ENCODE measurements at regions not wholly inside any gene's neighbourhood (a gene's known extent, or its start where the extent isn't known, plus 50 kb on each side); places are given as distances from the start of the nearest gene placed in this dataset.

DNA sequence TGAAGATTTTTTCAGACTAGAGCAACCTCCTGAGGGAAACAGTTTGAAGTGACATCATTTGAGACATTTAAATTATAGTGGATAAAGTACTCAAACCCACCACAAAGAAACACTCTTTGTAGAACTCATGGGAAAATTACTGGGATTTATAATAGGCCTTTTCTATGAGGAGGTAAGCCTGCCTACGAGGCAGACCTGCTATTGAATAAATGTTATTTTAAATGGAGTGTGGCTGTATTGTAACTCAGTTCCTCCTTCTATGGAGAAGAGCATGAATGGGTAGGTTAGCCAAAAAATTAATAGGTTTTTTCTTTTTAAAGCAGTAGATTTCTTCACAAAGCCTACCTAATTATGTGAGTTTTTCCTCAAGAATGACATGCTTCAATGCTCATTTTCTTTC lies 63.7 kb upstream of the PLEKHA5 start:
- Histone ChIP-seq H2AFZ (replicated peaks; ENCODE audit: low read length, poor library complexity) (no peak overlapping the region), H3K9me3 (ENCODE audit: control insufficient read depth, insufficient read depth, low read length) (no peaks in the 10 kb centered on the region), H2AK5ac (ENCODE audit: low read depth, low read length) (no peak overlapping the region), H2BK5ac (ENCODE audit: low read depth, low read length, poor library complexity, severe bottlenecking) (no peak overlapping the region), H2BK20ac (ENCODE audit: low read depth, low read length) (no peak overlapping the region), H3K36me3 (ENCODE audit: control insufficient read depth, insufficient read depth, low read length) (no peaks in the 10 kb centered on the region), H2BK15ac (ENCODE audit: low read depth, low read length) (no peak overlapping the region), H2AK9ac (replicated peaks; ENCODE audit: low read depth, low read length, poor library complexity) (no peak overlapping the region), H3K14ac (replicated peaks; ENCODE audit: low read depth, low read length) (no peak overlapping the region), H3K79me1 (ENCODE audit: low read depth in 1 of 2, low read length in 2 of 2) (no peaks in the 10 kb centered on the region), H3K4me2 (ENCODE audit: low read depth, low read length) (no peak overlapping the region), H4K8ac (ENCODE audit: low read depth in 2 of 2, low read length in 2 of 2) (no peak overlapping the region), H3K27ac (ENCODE audit: insufficient read depth, low read length) (no peak overlapping the region), H4K91ac (ENCODE audit: insufficient read depth, low read depth, low read length) (no peak overlapping the region), H3K56ac (ENCODE audit: extremely low read depth, insufficient read depth, low read length) (no peak overlapping the region), H2BK120ac (ENCODE audit: low read depth, low read length) (no peak overlapping the region), H3K4ac (ENCODE audit: low read depth, low read length) (no peak overlapping the region), H4K20me1 (ENCODE audit: insufficient read depth, low read length) (no peaks in the 10 kb centered on the region), H3K4me3 (ENCODE audit: insufficient read depth, low read depth, low read length) (no peak overlapping the region), H3K4me1 (ENCODE audit: control insufficient read depth, insufficient read depth, low read length) (no peaks in the 10 kb centered on the region), H3K9ac (ENCODE audit: low read depth, low read length) (no peak overlapping the region), H3K27me3 (ENCODE audit: control insufficient read depth, insufficient read depth, low read length) (no peaks in the 10 kb centered on the region), H3K18ac (ENCODE audit: low read depth, low read length) (no peak overlapping the region), H3K23ac (ENCODE audit: low read depth, low read length) (no peak overlapping the region), H3K9me1 (ENCODE audit: insufficient read depth, low read length) (no peaks in the 10 kb centered on the region), H4K5ac (ENCODE audit: low read depth, low read length) (no peak overlapping the region)
- no CpG with 5 or more reads among the region's 1 CpG for WGBS, 2 experiments (ENCODE audit: extremely low coverage in 2 of 2, insufficient read length in 1 of 2)
- in situ Hi-C loops (cut with MboI; ENCODE audit: low sequenced_read_pairs) (no loop called here), dilution Hi-C loops (cut with HindIII; ENCODE audit: low sequenced_read_pairs, unreplicated experiment) (no loop called here), intact Hi-C loops (cut with micrococcal nuclease) (no loop called here)
- no peak for DNase-seq
- TF ChIP-seq, protein P1, sequence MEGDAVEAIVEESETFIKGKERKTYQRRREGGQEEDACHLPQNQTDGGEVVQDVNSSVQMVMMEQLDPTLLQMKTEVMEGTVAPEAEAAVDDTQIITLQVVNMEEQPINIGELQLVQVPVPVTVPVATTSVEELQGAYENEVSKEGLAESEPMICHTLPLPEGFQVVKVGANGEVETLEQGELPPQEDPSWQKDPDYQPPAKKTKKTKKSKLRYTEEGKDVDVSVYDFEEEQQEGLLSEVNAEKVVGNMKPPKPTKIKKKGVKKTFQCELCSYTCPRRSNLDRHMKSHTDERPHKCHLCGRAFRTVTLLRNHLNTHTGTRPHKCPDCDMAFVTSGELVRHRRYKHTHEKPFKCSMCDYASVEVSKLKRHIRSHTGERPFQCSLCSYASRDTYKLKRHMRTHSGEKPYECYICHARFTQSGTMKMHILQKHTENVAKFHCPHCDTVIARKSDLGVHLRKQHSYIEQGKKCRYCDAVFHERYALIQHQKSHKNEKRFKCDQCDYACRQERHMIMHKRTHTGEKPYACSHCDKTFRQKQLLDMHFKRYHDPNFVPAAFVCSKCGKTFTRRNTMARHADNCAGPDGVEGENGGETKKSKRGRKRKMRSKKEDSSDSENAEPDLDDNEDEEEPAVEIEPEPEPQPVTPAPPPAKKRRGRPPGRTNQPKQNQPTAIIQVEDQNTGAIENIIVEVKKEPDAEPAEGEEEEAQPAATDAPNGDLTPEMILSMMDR (conservative IDR thresholded peaks at IDR 0.05; ENCODE audit: low read depth, low read length) = no peak
- TF ChIP-seq CHD1 (IDR thresholded peaks at IDR 0.05; ENCODE audit: low read depth, low read length) (no peak), POLR2A (IDR thresholded peaks at IDR 0.05; ENCODE audit: low read depth, low read length) (no peak), SMC3 (IDR thresholded peaks at IDR 0.05; ENCODE audit: low read depth, low read length) (no peak), MXI1 (IDR thresholded peaks at IDR 0.05; ENCODE audit: borderline replicate concordance, low read depth, low read length) (no peak), RFX5 (IDR thresholded peaks at IDR 0.05; ENCODE audit: low read depth, low read length) (no peak), NFE2L2 (IDR thresholded peaks at IDR 0.05; ENCODE audit: low read depth, low read length) (no peak), RAD21 (IDR thresholded peaks at IDR 0.05; ENCODE audit: low read length) (no peak)
- TF ChIP-seq, protein P2, sequence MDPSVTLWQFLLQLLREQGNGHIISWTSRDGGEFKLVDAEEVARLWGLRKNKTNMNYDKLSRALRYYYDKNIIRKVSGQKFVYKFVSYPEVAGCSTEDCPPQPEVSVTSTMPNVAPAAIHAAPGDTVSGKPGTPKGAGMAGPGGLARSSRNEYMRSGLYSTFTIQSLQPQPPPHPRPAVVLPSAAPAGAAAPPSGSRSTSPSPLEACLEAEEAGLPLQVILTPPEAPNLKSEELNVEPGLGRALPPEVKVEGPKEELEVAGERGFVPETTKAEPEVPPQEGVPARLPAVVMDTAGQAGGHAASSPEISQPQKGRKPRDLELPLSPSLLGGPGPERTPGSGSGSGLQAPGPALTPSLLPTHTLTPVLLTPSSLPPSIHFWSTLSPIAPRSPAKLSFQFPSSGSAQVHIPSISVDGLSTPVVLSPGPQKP (IDR thresholded peaks at IDR 0.05; ENCODE audit: borderline replicate concordance, low read depth, low read length) = no peak
- CTCF ChIA-PET = interaction anchor here (1.2 kb wide), 1 partner anchor 29 kb away, joined by 3 read pairs; no protein-coding TSS in a partner anchor
- BruUV-seq (replicated peaks) = no TSS peak
- POLR2A ChIA-PET (ENCODE audit: unreplicated experiment) = no interaction called here
- ATAC-seq (ENCODE audit: low read depth) = no peak

Measured in IMR-90 (cell line).